ENCODE measurements at regions not wholly inside any gene's neighbourhood (a gene's known extent, or its start where the extent isn't known, plus 50 kb on each side); places are given as distances from the start of the nearest gene placed in this dataset.
A peak's percentile ranks its signal among the peaks of the same experiment; 100 is the strongest.
"Not testable (repeated sequence)": the region's sequence is repeated elsewhere in the genome, so short reads cannot be mapped to it uniquely, and the experiment has no call there.

- DNase-seq = no peak
These were observed 75.4 kb upstream of the HNMT start for GRCh38 chr2:137888845-137889244.

- no peak for DNase-seq
These were observed 71.5 kb upstream of the HNMT start for GRCh38 chr2:137892739-137893138.

- DNase-seq = no peak
These were observed 71.1 kb upstream of the HNMT start for GRCh38 chr2:137893145-137893544.

- no peak for DNase-seq
These were observed 67.8 kb upstream of the HNMT start for GRCh38 chr2:137896467-137896866.

GRCh38 chr2:137897082-137897481 is 67.2 kb upstream of the HNMT start:
- DNase-seq = no peak

- no peak for DNase-seq
These were observed 63.7 kb upstream of the HNMT start for GRCh38 chr2:137900421-137901141.

GRCh38 chr2:137910641-137911040 is 53.6 kb upstream of the HNMT start:
- peak; percentile 17 for DNase-seq

- DNase-seq = peak; percentile 25
These were observed 51.9 kb upstream of the HNMT start for GRCh38 chr2:137912371-137912770.

- DNase-seq = no peak
These were observed 51.1 kb upstream of the HNMT start for GRCh38 chr2:137913169-137913568.

GRCh38 chr2:137913648-137914047 is 50.6 kb upstream of the HNMT start:
- not testable (repeated sequence) for DNase-seq

Data from NCI-H446 treated with DMSO at 0.1 percent for 48 hours (cell line).